HG02642 (cell line): ENCODE measurements at regions not wholly inside any gene's neighbourhood (a gene's known extent, or its start where the extent isn't known, plus 50 kb on each side); places are given as distances from the start of the nearest gene placed in this dataset.
"Not testable (repeated sequence)": the region's sequence is repeated elsewhere in the genome, so short reads cannot be mapped to it uniquely, and the experiment has no call there.

Source experiments
- ATAC-seq: cut with Tn5 transposase; IDR thresholded peaks from one replicate; pipeline ENCODE4 v1.9.1; 2021; ENCODE audit warnings: mild to moderate bottlenecking; ENCODE audit not compliant: unreplicated experiment, poor library complexity

GRCh38 chr13:65966991-65967451, 1263.1 kb downstream of the PCDH9 start:
- ATAC-seq: peak; percentile 71

GRCh38 chr13:65965501-65965900, 1264.6 kb downstream of the PCDH9 start:
- ATAC-seq: no peak

- ATAC-seq: no peak
Observed at GRCh38 chr13:65964672-65965071, 1265.5 kb downstream of the PCDH9 start.

GRCh38 chr13:65959305-65959704, 1270.8 kb downstream of the PCDH9 start:
- no peak for ATAC-seq

- no peak for ATAC-seq
Observed at GRCh38 chr13:65946387-65946786, 1283.7 kb downstream of the PCDH9 start.

GRCh38 chr13:65943708-65944107, 1286.4 kb downstream of the PCDH9 start:
- ATAC-seq: no peak

- ATAC-seq: no peak
Observed at GRCh38 chr13:65943024-65943423, 1287.1 kb downstream of the PCDH9 start.

- no peak for ATAC-seq
Observed at GRCh38 chr13:65940720-65941119, 1289.4 kb downstream of the PCDH9 start.

- no peak for ATAC-seq
Observed at GRCh38 chr13:65937251-65937650, 1292.9 kb downstream of the PCDH9 start.

- ATAC-seq: no peak
Observed at GRCh38 chr13:65936249-65936648, 1293.9 kb downstream of the PCDH9 start.

- ATAC-seq: no peak
Observed at GRCh38 chr13:65932587-65933239, 1297.4 kb downstream of the PCDH9 start.

GRCh38 chr13:65932013-65932412, 1298.1 kb downstream of the PCDH9 start:
- ATAC-seq: no peak

GRCh38 chr13:65929436-65929835, 1300.7 kb downstream of the PCDH9 start:
- ATAC-seq: no peak

GRCh38 chr13:65926750-65927171, 1303.4 kb downstream of the PCDH9 start:
- ATAC-seq: peak; percentile 87

GRCh38 chr13:65922846-65923245, 1307.3 kb downstream of the PCDH9 start:
- not testable (repeated sequence) for ATAC-seq

- ATAC-seq: no peak
Observed at GRCh38 chr13:65921933-65922332, 1308.2 kb downstream of the PCDH9 start.

- ATAC-seq: no peak
Observed at GRCh38 chr13:65917731-65918130, 1312.4 kb downstream of the PCDH9 start.

- no peak for ATAC-seq
Observed at GRCh38 chr13:65915195-65915594, 1314.9 kb downstream of the PCDH9 start.

- no peak for ATAC-seq
Observed at GRCh38 chr13:65914716-65915115, 1315.4 kb downstream of the PCDH9 start.

- no peak for ATAC-seq
Observed at GRCh38 chr13:65913173-65913572, 1317.0 kb downstream of the PCDH9 start.

- no peak for ATAC-seq
Observed at GRCh38 chr13:65912516-65912915, 1317.6 kb downstream of the PCDH9 start.

- no peak for ATAC-seq
Observed at GRCh38 chr13:65911546-65912193, 1318.5 kb downstream of the PCDH9 start.
